WTC11 (cell line): ENCODE measurements at regions not wholly inside any gene's neighbourhood (a gene's known extent, or its start where the extent isn't known, plus 50 kb on each side); places are given as distances from the start of the nearest gene placed in this dataset.
"Not testable (repeated sequence)": the region's sequence is repeated elsewhere in the genome, so short reads cannot be mapped to it uniquely, and the experiment has no call there.

Experiments
- CBFB ChIP-seq: sonication (generic); formaldehyde crosslinking; IDR thresholded peaks from 2 replicates; pipeline ENCODE4 v1.8.1; 2022; ENCODE audit warnings: mild to moderate bottlenecking, low read depth, missing genetic modification reagents
- CREB1 ChIP-seq: sonication (generic); formaldehyde crosslinking; IDR thresholded peaks from 2 replicates; pipeline ENCODE4 v1.8.0; 2023; ENCODE audit warnings: mild to moderate bottlenecking, missing genetic modification reagents
- NFYB ChIP-seq: sonication (generic); formaldehyde crosslinking; conservative IDR thresholded peaks from 2 replicates; pipeline ENCODE4 v1.8.0; 2022; ENCODE audit warnings: low read depth, missing genetic modification reagents
- RELA ChIP-seq: sonication (generic); formaldehyde crosslinking; IDR thresholded peaks from 2 replicates; pipeline ENCODE4 v1.8.1; 2022; ENCODE audit warnings: missing genetic modification reagents, mild to moderate bottlenecking, borderline replicate concordance
- SMAD3 ChIP-seq: sonication (generic); formaldehyde crosslinking; IDR thresholded peaks from 2 replicates; pipeline ENCODE4 v1.8.0; 2022; ENCODE audit warnings: missing genetic modification reagents, mild to moderate bottlenecking, borderline replicate concordance
- TEAD1 ChIP-seq: sonication (generic); formaldehyde crosslinking; IDR thresholded peaks from 2 replicates; pipeline ENCODE4 v1.8.0; 2022; ENCODE audit warnings: mild to moderate bottlenecking, missing genetic modification reagents
- ZNF121 ChIP-seq: sonication (generic); formaldehyde crosslinking; IDR thresholded peaks from 2 replicates; pipeline ENCODE4 v1.8.0; 2023; ENCODE audit warnings: missing genetic modification reagents
- ZNF317 ChIP-seq: sonication (generic); formaldehyde crosslinking; IDR thresholded peaks from 2 replicates; pipeline ENCODE4 v1.8.1; 2023; ENCODE audit warnings: low read depth, mild to moderate bottlenecking, moderate library complexity, missing genetic modification reagents, borderline replicate concordance
- TF ChIP-seq, protein P1 (sequence below): fragments of 200-600 bp; IDR thresholded peaks from 2 replicates; pipeline ENCODE4 v1.8.0; 2022; ENCODE audit warnings: antibody characterized with exemption
- TF ChIP-seq, protein P2 (sequence below): sonication (generic); formaldehyde crosslinking; IDR thresholded peaks from 2 replicates; pipeline ENCODE4 v1.8.0; 2023; ENCODE audit warnings: missing genetic modification reagents, mild to moderate bottlenecking, borderline replicate concordance
- TF ChIP-seq, protein P3 (sequence below): fragments of 250-450 bp; sonication (Bioruptor Pico); conservative IDR thresholded peaks from 2 replicates; pipeline ENCODE4 v1.9.0; 2021; ENCODE audit warnings: mild to moderate bottlenecking
- TF ChIP-seq, protein P4 (sequence below): sonication (generic); formaldehyde crosslinking; IDR thresholded peaks from 2 replicates; pipeline ENCODE4 v1.8.1; 2023; ENCODE audit warnings: mild to moderate bottlenecking, missing genetic modification reagents

- TF ChIP-seq SMAD3 (CRISPR knock-in tag); CREB1 (CRISPR knock-in tag); ZNF317 (CRISPR knock-in tag); TEAD1 (CRISPR knock-in tag); RELA (CRISPR knock-in tag); CBFB; ZNF121 (CRISPR knock-in tag); NFYB (CRISPR knock-in tag): not testable (repeated sequence)
- TF ChIP-seq, protein P1, sequence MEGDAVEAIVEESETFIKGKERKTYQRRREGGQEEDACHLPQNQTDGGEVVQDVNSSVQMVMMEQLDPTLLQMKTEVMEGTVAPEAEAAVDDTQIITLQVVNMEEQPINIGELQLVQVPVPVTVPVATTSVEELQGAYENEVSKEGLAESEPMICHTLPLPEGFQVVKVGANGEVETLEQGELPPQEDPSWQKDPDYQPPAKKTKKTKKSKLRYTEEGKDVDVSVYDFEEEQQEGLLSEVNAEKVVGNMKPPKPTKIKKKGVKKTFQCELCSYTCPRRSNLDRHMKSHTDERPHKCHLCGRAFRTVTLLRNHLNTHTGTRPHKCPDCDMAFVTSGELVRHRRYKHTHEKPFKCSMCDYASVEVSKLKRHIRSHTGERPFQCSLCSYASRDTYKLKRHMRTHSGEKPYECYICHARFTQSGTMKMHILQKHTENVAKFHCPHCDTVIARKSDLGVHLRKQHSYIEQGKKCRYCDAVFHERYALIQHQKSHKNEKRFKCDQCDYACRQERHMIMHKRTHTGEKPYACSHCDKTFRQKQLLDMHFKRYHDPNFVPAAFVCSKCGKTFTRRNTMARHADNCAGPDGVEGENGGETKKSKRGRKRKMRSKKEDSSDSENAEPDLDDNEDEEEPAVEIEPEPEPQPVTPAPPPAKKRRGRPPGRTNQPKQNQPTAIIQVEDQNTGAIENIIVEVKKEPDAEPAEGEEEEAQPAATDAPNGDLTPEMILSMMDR, result not testable (repeated sequence)
- TF ChIP-seq, protein P2, sequence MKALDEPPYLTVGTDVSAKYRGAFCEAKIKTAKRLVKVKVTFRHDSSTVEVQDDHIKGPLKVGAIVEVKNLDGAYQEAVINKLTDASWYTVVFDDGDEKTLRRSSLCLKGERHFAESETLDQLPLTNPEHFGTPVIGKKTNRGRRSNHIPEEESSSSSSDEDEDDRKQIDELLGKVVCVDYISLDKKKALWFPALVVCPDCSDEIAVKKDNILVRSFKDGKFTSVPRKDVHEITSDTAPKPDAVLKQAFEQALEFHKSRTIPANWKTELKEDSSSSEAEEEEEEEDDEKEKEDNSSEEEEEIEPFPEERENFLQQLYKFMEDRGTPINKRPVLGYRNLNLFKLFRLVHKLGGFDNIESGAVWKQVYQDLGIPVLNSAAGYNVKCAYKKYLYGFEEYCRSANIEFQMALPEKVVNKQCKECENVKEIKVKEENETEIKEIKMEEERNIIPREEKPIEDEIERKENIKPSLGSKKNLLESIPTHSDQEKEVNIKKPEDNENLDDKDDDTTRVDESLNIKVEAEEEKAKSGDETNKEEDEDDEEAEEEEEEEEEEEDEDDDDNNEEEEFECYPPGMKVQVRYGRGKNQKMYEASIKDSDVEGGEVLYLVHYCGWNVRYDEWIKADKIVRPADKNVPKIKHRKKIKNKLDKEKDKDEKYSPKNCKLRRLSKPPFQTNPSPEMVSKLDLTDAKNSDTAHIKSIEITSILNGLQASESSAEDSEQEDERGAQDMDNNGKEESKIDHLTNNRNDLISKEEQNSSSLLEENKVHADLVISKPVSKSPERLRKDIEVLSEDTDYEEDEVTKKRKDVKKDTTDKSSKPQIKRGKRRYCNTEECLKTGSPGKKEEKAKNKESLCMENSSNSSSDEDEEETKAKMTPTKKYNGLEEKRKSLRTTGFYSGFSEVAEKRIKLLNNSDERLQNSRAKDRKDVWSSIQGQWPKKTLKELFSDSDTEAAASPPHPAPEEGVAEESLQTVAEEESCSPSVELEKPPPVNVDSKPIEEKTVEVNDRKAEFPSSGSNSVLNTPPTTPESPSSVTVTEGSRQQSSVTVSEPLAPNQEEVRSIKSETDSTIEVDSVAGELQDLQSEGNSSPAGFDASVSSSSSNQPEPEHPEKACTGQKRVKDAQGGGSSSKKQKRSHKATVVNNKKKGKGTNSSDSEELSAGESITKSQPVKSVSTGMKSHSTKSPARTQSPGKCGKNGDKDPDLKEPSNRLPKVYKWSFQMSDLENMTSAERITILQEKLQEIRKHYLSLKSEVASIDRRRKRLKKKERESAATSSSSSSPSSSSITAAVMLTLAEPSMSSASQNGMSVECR (CRISPR knock-in tag), result not testable (repeated sequence)
- TF ChIP-seq, protein P3, sequence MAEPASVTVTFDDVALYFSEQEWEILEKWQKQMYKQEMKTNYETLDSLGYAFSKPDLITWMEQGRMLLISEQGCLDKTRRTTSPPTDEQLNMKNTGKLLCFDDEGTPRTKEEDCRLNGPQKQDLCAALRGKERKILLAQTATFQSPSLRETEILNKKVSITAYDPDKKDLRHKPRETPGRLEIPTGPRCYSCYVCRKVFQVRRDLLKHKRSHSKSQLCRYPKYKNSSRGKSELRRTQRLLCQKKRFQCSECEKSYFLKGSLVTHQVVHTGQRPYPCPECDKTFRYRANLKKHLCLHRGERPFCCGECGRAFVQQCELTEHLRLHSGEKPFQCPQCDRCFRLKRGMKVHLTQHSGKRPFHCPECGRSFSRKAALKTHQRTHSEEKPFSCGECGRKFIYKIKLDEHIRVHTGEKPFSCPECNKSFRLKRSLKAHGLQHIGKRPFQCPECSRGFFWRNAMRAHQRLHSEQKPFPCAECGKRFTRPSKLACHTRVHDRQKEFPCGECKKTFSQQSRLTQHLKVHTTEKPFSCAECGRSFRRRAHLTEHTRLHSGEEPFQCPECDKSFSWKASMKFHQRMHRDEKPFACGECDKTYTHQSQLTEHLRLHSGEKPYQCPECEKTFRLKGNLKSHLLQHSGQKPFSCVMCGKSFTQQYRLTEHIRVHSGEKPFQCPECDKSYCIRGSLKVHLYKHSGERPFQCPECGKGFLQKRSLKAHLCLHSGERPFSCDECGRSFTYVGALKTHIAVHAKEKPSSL, result not testable (repeated sequence)
- TF ChIP-seq, protein P4, sequence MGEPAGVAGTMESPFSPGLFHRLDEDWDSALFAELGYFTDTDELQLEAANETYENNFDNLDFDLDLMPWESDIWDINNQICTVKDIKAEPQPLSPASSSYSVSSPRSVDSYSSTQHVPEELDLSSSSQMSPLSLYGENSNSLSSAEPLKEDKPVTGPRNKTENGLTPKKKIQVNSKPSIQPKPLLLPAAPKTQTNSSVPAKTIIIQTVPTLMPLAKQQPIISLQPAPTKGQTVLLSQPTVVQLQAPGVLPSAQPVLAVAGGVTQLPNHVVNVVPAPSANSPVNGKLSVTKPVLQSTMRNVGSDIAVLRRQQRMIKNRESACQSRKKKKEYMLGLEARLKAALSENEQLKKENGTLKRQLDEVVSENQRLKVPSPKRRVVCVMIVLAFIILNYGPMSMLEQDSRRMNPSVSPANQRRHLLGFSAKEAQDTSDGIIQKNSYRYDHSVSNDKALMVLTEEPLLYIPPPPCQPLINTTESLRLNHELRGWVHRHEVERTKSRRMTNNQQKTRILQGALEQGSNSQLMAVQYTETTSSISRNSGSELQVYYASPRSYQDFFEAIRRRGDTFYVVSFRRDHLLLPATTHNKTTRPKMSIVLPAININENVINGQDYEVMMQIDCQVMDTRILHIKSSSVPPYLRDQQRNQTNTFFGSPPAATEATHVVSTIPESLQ (CRISPR knock-in tag), result not testable (repeated sequence)
These were observed 165.3 kb downstream of the ATP6V0E2 start for GRCh38 chr7:150039061-150039460.
